ENCODE measurements at regions not wholly inside any gene's neighbourhood (a gene's known extent, or its start where the extent isn't known, plus 50 kb on each side); places are given as distances from the start of the nearest gene placed in this dataset.

DNA sequence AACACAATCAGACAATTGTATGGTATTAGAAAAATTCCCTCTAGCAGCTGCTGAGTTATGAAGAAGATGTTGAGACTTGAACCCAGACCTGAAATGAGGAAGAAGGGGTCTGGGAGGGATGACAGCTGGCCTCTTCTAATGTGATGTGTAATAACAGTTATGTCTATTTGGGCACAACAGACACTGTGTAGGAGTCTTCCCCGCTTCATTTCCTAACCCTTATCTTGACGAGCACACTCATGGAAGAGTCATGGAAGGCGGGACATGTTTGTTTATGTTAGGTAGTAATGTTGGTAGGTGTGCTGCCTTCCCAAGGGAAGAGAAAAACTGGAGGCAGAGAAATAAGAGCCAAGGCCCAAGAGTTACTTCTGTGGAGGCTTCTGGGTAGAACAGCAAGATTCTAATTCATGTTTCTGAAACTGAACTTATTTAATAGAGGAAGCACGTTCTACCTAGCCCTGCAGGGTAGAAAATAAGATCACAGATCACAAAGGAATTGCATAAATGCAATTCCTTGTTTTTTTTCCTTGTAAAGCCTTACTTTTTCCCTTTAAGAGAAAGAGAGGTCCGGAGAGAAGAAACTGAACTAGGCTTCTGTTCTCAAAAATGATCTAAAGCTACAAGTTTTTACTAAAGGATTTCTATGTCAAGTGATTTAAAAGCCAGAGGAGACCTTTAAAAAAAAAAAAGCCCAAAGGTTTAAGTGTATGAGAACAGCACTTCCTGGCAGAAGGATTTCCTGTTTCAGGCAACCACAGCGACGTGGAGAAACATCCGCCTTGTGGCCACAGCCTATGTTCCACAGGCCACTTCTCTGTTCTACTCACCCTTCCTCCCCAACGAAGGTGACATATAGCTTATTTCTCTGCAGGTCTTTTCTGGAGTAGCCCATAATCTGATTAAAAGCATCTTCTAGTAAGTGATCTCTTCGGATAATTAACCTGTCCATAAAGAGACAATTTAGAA is 68.5 kb upstream of the STK17B start (continued):
- TF ChIP-seq SREBF1 (IDR thresholded peaks at IDR 0.05; ENCODE audit: borderline replicate concordance, low read depth, low read length) (no peak), NFE2L1 (tag; IDR thresholded peaks at IDR 0.05; ENCODE audit: borderline replicate concordance, low read depth) (no peak), ELF1 (tag; IDR thresholded peaks at IDR 0.05) (peak; percentile 77), TAF15 (IDR thresholded peaks at IDR 0.05; ENCODE audit: low read depth, low read length) (no peak), ZNF717 (CRISPR knock-in tag; IDR thresholded peaks at IDR 0.05) (no peak), ASH1L (IDR thresholded peaks at IDR 0.05; ENCODE audit: borderline replicate concordance, low read depth, partially characterized antibody) (no peak), HNRNPK (IDR thresholded peaks at IDR 0.05; ENCODE audit: low read depth, low read length, poor library complexity, severe bottlenecking) (no peak), CBFA2T3 (IDR thresholded peaks at IDR 0.05) (peak; percentile 88), CBX3 (IDR thresholded peaks at IDR 0.05; ENCODE audit: borderline replicate concordance in 1 of 2, low read length in 2 of 2) (peak in 1 of 2 experiments; percentile 39; a peak in 1 of 3 replicates), EP300 (IDR thresholded peaks at IDR 0.05; ENCODE audit: low read length) (peak; percentile 85), HNRNPUL1 (IDR thresholded peaks at IDR 0.05; ENCODE audit: low read length) (no peak), TFE3 (CRISPR knock-in tag; IDR thresholded peaks at IDR 0.05) (no peak), GATAD2B (IDR thresholded peaks at IDR 0.05; ENCODE audit: borderline replicate concordance) (no peak), KAT7 (CRISPR knock-in tag; IDR thresholded peaks at IDR 0.05; ENCODE audit: borderline replicate concordance) (no peak), DPF2 (IDR thresholded peaks at IDR 0.05) (peak; percentile 79), ZNF766 (CRISPR knock-in tag; conservative IDR thresholded peaks at IDR 0.05) (peak; percentile 19; the same call in 1 of the 2 replicates), MBD2 (IDR thresholded peaks at IDR 0.05; ENCODE audit: borderline replicate concordance, low read depth) (no peak), ETV6 (IDR thresholded peaks at IDR 0.05; ENCODE audit: borderline replicate concordance in 1 of 2, low read depth in 2 of 2, low read length in 1 of 2) (peak in 1 of 2 experiments; percentile 28; a peak in 2 of 4 replicates), ETV6 (CRISPR knock-in tag; IDR thresholded peaks at IDR 0.05; ENCODE audit: borderline replicate concordance) (no peak), TAF1 (IDR thresholded peaks at IDR 0.05; ENCODE audit: control insufficient read depth, extremely low read depth, insufficient read depth, low read length, severe bottlenecking) (no peak)
- TF ChIP-seq, protein P1, sequence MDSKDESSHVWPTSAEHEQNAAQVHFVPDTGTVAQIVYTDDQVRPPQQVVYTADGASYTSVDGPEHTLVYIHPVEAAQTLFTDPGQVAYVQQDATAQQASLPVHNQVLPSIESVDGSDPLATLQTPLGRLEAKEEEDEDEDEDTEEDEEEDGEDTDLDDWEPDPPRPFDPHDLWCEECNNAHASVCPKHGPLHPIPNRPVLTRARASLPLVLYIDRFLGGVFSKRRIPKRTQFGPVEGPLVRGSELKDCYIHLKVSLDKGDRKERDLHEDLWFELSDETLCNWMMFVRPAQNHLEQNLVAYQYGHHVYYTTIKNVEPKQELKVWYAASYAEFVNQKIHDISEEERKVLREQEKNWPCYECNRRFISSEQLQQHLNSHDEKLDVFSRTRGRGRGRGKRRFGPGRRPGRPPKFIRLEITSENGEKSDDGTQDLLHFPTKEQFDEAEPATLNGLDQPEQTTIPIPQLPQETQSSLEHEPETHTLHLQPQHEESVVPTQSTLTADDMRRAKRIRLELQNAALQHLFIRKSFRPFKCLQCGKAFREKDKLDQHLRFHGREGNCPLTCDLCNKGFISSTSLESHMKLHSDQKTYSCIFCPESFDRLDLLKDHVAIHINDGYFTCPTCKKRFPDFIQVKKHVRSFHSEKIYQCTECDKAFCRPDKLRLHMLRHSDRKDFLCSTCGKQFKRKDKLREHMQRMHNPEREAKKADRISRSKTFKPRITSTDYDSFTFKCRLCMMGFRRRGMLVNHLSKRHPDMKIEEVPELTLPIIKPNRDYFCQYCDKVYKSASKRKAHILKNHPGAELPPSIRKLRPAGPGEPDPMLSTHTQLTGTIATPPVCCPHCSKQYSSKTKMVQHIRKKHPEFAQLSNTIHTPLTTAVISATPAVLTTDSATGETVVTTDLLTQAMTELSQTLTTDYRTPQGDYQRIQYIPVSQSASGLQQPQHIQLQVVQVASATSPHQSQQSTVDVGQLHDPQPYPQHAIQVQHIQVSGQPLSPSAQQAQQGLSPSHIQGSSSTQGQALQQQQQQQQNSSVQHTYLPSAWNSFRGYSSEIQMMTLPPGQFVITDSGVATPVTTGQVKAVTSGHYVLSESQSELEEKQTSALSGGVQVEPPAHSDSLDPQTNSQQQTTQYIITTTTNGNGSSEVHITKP (IDR thresholded peaks at IDR 0.05; ENCODE audit: partially characterized antibody), result no peak
- TF ChIP-seq, protein P2, sequence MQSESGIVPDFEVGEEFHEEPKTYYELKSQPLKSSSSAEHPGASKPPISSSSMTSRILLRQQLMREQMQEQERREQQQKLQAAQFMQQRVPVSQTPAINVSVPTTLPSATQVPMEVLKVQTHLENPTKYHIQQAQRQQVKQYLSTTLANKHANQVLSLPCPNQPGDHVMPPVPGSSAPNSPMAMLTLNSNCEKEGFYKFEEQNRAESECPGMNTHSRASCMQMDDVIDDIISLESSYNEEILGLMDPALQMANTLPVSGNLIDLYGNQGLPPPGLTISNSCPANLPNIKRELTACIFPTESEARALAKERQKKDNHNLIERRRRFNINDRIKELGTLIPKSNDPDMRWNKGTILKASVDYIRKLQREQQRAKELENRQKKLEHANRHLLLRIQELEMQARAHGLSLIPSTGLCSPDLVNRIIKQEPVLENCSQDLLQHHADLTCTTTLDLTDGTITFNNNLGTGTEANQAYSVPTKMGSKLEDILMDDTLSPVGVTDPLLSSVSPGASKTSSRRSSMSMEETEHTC (IDR thresholded peaks at IDR 0.05), result no peak
